ENCODE measurements at regions not wholly inside any gene's neighbourhood (a gene's known extent, or its start where the extent isn't known, plus 50 kb on each side); places are given as distances from the start of the nearest gene placed in this dataset.

GRCh38 chr13:105341256-105341655, 1194.2 kb downstream of the EFNB2 start:
- Mint-ChIP-seq H3K9me3 (no peaks in the 10 kb centered on the region), H3K27ac (no peak overlapping the region), H3K27me3 (no peaks in the 10 kb centered on the region), H3K4me3 (no peak overlapping the region), H3K36me3 (ENCODE audit: low read depth) (no peaks in the 10 kb centered on the region), H3K4me1 (no peaks in the 10 kb centered on the region)
- ChIA-PET POLR2A (no interaction called here), CTCF (no interaction called here)
- no peak for DNase-seq

- Mint-ChIP-seq H3K27me3 (no peaks in the 10 kb centered on the region), H3K36me3 (ENCODE audit: low read depth) (no peaks in the 10 kb centered on the region), H3K27ac (no peak overlapping the region), H3K9me3 (no peaks in the 10 kb centered on the region), H3K4me3 (no peak overlapping the region), H3K4me1 (no peaks in the 10 kb centered on the region)
- ChIA-PET CTCF (no interaction called here), POLR2A (no interaction called here)
- no peak for DNase-seq
Measured at GRCh38 chr13:105340061-105340606, 1195.3 kb downstream of the EFNB2 start.

- no peaks in the 10 kb centered on the region for H3K4me1 Mint-ChIP-seq
- CTCF ChIA-PET, result no interaction called here
- H3K27me3 Mint-ChIP-seq, result no peaks in the 10 kb centered on the region
- DNase-seq, result no peak
- H3K9me3 Mint-ChIP-seq, result no peaks in the 10 kb centered on the region
- POLR2A ChIA-PET, result no interaction called here
- H3K27ac Mint-ChIP-seq, result no peak overlapping the region
- H3K36me3 Mint-ChIP-seq (ENCODE audit: low read depth), result no peaks in the 10 kb centered on the region
- no peak overlapping the region for H3K4me3 Mint-ChIP-seq
Measured at GRCh38 chr13:105338773-105339172, 1196.7 kb downstream of the EFNB2 start.

GRCh38 chr13:105338006-105338405, 1197.5 kb downstream of the EFNB2 start:
- H3K36me3 Mint-ChIP-seq (ENCODE audit: low read depth), result no peaks in the 10 kb centered on the region
- H3K4me3 Mint-ChIP-seq, result no peak overlapping the region
- H3K4me1 Mint-ChIP-seq, result no peaks in the 10 kb centered on the region
- ChIA-PET POLR2A (no interaction called here), CTCF (no interaction called here)
- H3K27me3 Mint-ChIP-seq, result no peaks in the 10 kb centered on the region
- H3K9me3 Mint-ChIP-seq, result no peaks in the 10 kb centered on the region
- H3K27ac Mint-ChIP-seq, result no peak overlapping the region
- no peak for DNase-seq

GRCh38 chr13:105336706-105337576, 1198.5 kb downstream of the EFNB2 start:
- no peak overlapping the region for H3K4me3 Mint-ChIP-seq
- ChIA-PET CTCF (no interaction called here), POLR2A (no interaction called here)
- H3K36me3 Mint-ChIP-seq (ENCODE audit: low read depth), result no peaks in the 10 kb centered on the region
- no peak overlapping the region for H3K27ac Mint-ChIP-seq
- no peaks in the 10 kb centered on the region for H3K27me3 Mint-ChIP-seq
- DNase-seq, result no peak
- no peaks in the 10 kb centered on the region for H3K9me3 Mint-ChIP-seq
- no peaks in the 10 kb centered on the region for H3K4me1 Mint-ChIP-seq

- no peak for DNase-seq
- Mint-ChIP-seq H3K27me3 (no peaks in the 10 kb centered on the region), H3K27ac (no peak overlapping the region), H3K9me3 (peaks cover 5% of the 10 kb centered on the region), H3K4me3 (no peak overlapping the region), H3K4me1 (no peaks in the 10 kb centered on the region), H3K36me3 (ENCODE audit: low read depth) (no peaks in the 10 kb centered on the region)
- CTCF ChIA-PET, result no interaction called here
- POLR2A ChIA-PET, result no interaction called here
Measured at GRCh38 chr13:105334211-105334610, 1201.3 kb downstream of the EFNB2 start.

GRCh38 chr13:105333416-105333815, 1202.0 kb downstream of the EFNB2 start:
- Mint-ChIP-seq H3K4me3 (no peak overlapping the region), H3K27ac (no peak overlapping the region), H3K9me3 (peaks cover 5% of the 10 kb centered on the region), H3K36me3 (ENCODE audit: low read depth) (no peaks in the 10 kb centered on the region), H3K4me1 (no peaks in the 10 kb centered on the region), H3K27me3 (no peaks in the 10 kb centered on the region)
- ChIA-PET POLR2A (no interaction called here), CTCF (no interaction called here)
- DNase-seq, result no peak

- H3K4me3 Mint-ChIP-seq, result no peak overlapping the region
- DNase-seq, result no peak
- POLR2A ChIA-PET, result no interaction called here
Measured at GRCh38 chr13:105329359-105329758, 1206.1 kb downstream of the EFNB2 start.

GRCh38 chr13:105328212-105328611, 1207.2 kb downstream of the EFNB2 start:
- no peak for DNase-seq
- H3K36me3 Mint-ChIP-seq (ENCODE audit: low read depth), result no peaks in the 10 kb centered on the region
- H3K27ac Mint-ChIP-seq, result no peak overlapping the region
- peaks cover 5% of the 10 kb centered on the region for H3K9me3 Mint-ChIP-seq
- ChIA-PET POLR2A (no interaction called here), CTCF (no interaction called here)
- no peaks in the 10 kb centered on the region for H3K27me3 Mint-ChIP-seq
- H3K4me3 Mint-ChIP-seq, result no peak overlapping the region
- H3K4me1 Mint-ChIP-seq, result no peaks in the 10 kb centered on the region

More at GRCh38 chr13:105329359-105329758, 1206.1 kb downstream of the EFNB2 start:
- H3K9me3 Mint-ChIP-seq, result peaks cover 5% of the 10 kb centered on the region
- CTCF ChIA-PET, result no interaction called here
- no peak overlapping the region for H3K27ac Mint-ChIP-seq
- H3K36me3 Mint-ChIP-seq (ENCODE audit: low read depth), result no peaks in the 10 kb centered on the region
- no peaks in the 10 kb centered on the region for H3K4me1 Mint-ChIP-seq
- no peaks in the 10 kb centered on the region for H3K27me3 Mint-ChIP-seq

GRCh38 chr13:105327581-105328126, 1207.8 kb downstream of the EFNB2 start:
- peaks cover 5% of the 10 kb centered on the region for H3K9me3 Mint-ChIP-seq
- DNase-seq, result no peak
- H3K4me1 Mint-ChIP-seq, result no peaks in the 10 kb centered on the region

GRCh38 chr13:105319875-105320274, 1215.6 kb downstream of the EFNB2 start:
- ChIA-PET CTCF (no interaction called here), POLR2A (no interaction called here)

More at GRCh38 chr13:105327581-105328126, 1207.8 kb downstream of the EFNB2 start:
- Mint-ChIP-seq H3K27me3 (no peaks in the 10 kb centered on the region), H3K27ac (no peak overlapping the region), H3K36me3 (ENCODE audit: low read depth) (no peaks in the 10 kb centered on the region), H3K4me3 (no peak overlapping the region)
- ChIA-PET POLR2A (no interaction called here), CTCF (no interaction called here)

GRCh38 chr13:105316731-105317130, 1218.7 kb downstream of the EFNB2 start:
- H3K36me3 Mint-ChIP-seq (ENCODE audit: low read depth), result no peaks in the 10 kb centered on the region
- H3K4me1 Mint-ChIP-seq, result no peaks in the 10 kb centered on the region
- CTCF ChIA-PET, result no interaction called here
- DNase-seq, result no peak
- no peaks in the 10 kb centered on the region for H3K9me3 Mint-ChIP-seq
- no peak overlapping the region for H3K4me3 Mint-ChIP-seq
- H3K27me3 Mint-ChIP-seq, result no peaks in the 10 kb centered on the region
- POLR2A ChIA-PET, result no interaction called here
- no peak overlapping the region for H3K27ac Mint-ChIP-seq

More at GRCh38 chr13:105319875-105320274, 1215.6 kb downstream of the EFNB2 start:
- Mint-ChIP-seq H3K27me3 (no peaks in the 10 kb centered on the region), H3K27ac (no peak overlapping the region), H3K4me3 (no peak overlapping the region), H3K4me1 (no peaks in the 10 kb centered on the region), H3K36me3 (ENCODE audit: low read depth) (no peaks in the 10 kb centered on the region), H3K9me3 (no peaks in the 10 kb centered on the region)
- no peak for DNase-seq

- no peaks in the 10 kb centered on the region for H3K27me3 Mint-ChIP-seq
- no peaks in the 10 kb centered on the region for H3K9me3 Mint-ChIP-seq
- DNase-seq, result no peak
- H3K4me1 Mint-ChIP-seq, result no peaks in the 10 kb centered on the region
- ChIA-PET POLR2A (no interaction called here), CTCF (no interaction called here)
- H3K27ac Mint-ChIP-seq, result no peak overlapping the region
- H3K4me3 Mint-ChIP-seq, result no peak overlapping the region
- H3K36me3 Mint-ChIP-seq (ENCODE audit: low read depth), result no peaks in the 10 kb centered on the region
Measured at GRCh38 chr13:105312906-105313305, 1222.6 kb downstream of the EFNB2 start.

- Mint-ChIP-seq H3K36me3 (ENCODE audit: low read depth) (no peaks in the 10 kb centered on the region), H3K4me1 (no peaks in the 10 kb centered on the region), H3K27ac (no peak overlapping the region), H3K9me3 (no peaks in the 10 kb centered on the region), H3K4me3 (no peak overlapping the region), H3K27me3 (no peaks in the 10 kb centered on the region)
- ChIA-PET CTCF (no interaction called here), POLR2A (no interaction called here)
- DNase-seq, result no peak
Measured at GRCh38 chr13:105311094-105311493, 1224.4 kb downstream of the EFNB2 start.
